Neuronal stem cell (in vitro differentiated cells): ENCODE measurements at regions not wholly inside any gene's neighbourhood (a gene's known extent, or its start where the extent isn't known, plus 50 kb on each side); places are given as distances from the start of the nearest gene placed in this dataset.

Experiments used
- DNase-seq: peaks from one replicate; pipeline ENCODE4 v3.0.0-alpha.2; 2013; ENCODE audit warnings: low spot score
- H2AFZ ChIP-seq: one replicate; pipeline ENCODE4 v1.6.1; 2013; ENCODE audit warnings: mild to moderate bottlenecking, low read length, inconsistent platforms
- H2AK5ac ChIP-seq: 2 replicates; pipeline ENCODE4 v1.6.1; 2013; ENCODE audit warnings: low read depth, mild to moderate bottlenecking, inconsistent platforms, low read length, moderate library complexity, mixed read lengths
- H2BK120ac ChIP-seq: 2 replicates; pipeline ENCODE4 v1.6.1; 2013; ENCODE audit warnings: low read depth, mild to moderate bottlenecking, inconsistent platforms, low read length, moderate library complexity, mixed read lengths
- H2BK12ac ChIP-seq: one replicate; pipeline ENCODE4 v1.6.1; 2013; ENCODE audit warnings: low read length, inconsistent platforms
- H2BK15ac ChIP-seq: 2 replicates; pipeline ENCODE4 v1.6.1; 2013; ENCODE audit warnings: mild to moderate bottlenecking, low read length, inconsistent platforms, mixed read lengths
- H2BK5ac ChIP-seq: one replicate; pipeline ENCODE4 v1.6.1; 2013; ENCODE audit warnings: inconsistent platforms, mild to moderate bottlenecking, low read length, moderate library complexity
- H3K14ac ChIP-seq: one replicate; pipeline ENCODE4 v1.6.1; 2013; ENCODE audit warnings: low read length, inconsistent platforms
- H3K18ac ChIP-seq: 2 replicates; pipeline ENCODE4 v1.6.1; 2013; ENCODE audit warnings: low read length, inconsistent platforms
- H3K23ac ChIP-seq: 2 replicates; pipeline ENCODE4 v1.6.1; 2013; ENCODE audit warnings: low read depth, mild to moderate bottlenecking, mixed read lengths, low read length, inconsistent platforms; ENCODE audit not compliant: poor library complexity
- H3K27ac ChIP-seq: replicated peaks from 3 replicates; pipeline ENCODE4 v1.5.1; 2013; ENCODE audit warnings: low read length, inconsistent platforms
- H3K27me3 ChIP-seq, 3 experiments: 2 replicates each; pipeline ENCODE4 v1.6.1; 2013; ENCODE audit warnings: low read length in 3 of 3, mild to moderate bottlenecking in 2 of 3, inconsistent platforms in 1 of 3, low read depth in 1 of 3, mixed read lengths in 1 of 3, moderate library complexity in 1 of 3; ENCODE audit not compliant: control insufficient read depth in 3 of 3, insufficient read depth in 3 of 3
- H3K36me3 ChIP-seq, 2 donors: replicated peaks in 1 of 2; 2 replicates each; pipeline ENCODE4 v1.6.1; 2013; ENCODE audit warnings: low read length in 2 of 2; ENCODE audit not compliant: control insufficient read depth in 2 of 2, insufficient read depth in 2 of 2
- H3K4ac ChIP-seq: 2 replicates; pipeline ENCODE4 v1.6.1; 2013; ENCODE audit warnings: inconsistent platforms, mild to moderate bottlenecking, low read length, moderate library complexity
- H3K4me1 ChIP-seq, 2 donors: 1 replicate in 1 of 2; 2 replicates in 1 of 2; pipeline ENCODE4 v1.6.1; 2013; ENCODE audit warnings: low read length in 2 of 2, low read depth in 1 of 2; ENCODE audit not compliant: control insufficient read depth in 2 of 2, insufficient read depth in 1 of 2
- H3K4me2 ChIP-seq: one replicate; pipeline ENCODE4 v1.6.1; 2013; ENCODE audit warnings: mild to moderate bottlenecking, low read length, inconsistent platforms; ENCODE audit not compliant: insufficient read depth, poor library complexity, severe bottlenecking
- H3K4me3 ChIP-seq, 2 donors: 2 replicates each; pipeline ENCODE4 v1.5.1; 2013; ENCODE audit warnings: low read length in 2 of 2, mild to moderate bottlenecking in 2 of 2, inconsistent platforms in 1 of 2, moderate library complexity in 1 of 2
- H3K79me1 ChIP-seq: one replicate; pipeline ENCODE4 v1.6.1; 2013; ENCODE audit warnings: low read depth, mild to moderate bottlenecking, inconsistent platforms, low read length, moderate library complexity
- H3K9ac ChIP-seq: one replicate; pipeline ENCODE4 v1.6.1; 2013; ENCODE audit warnings: mild to moderate bottlenecking, low read depth, low read length, inconsistent platforms; ENCODE audit not compliant: poor library complexity
- H3K9me3 ChIP-seq, 2 donors: replicated peaks in 1 of 2; 2 replicates each; pipeline versions ENCODE3 to v1.6.1; 2013; ENCODE audit warnings: low read length in 2 of 2, mild to moderate bottlenecking in 2 of 2, inconsistent platforms in 1 of 2, low read depth in 1 of 2, mixed read lengths in 1 of 2, moderate library complexity in 1 of 2; ENCODE audit not compliant: control insufficient read depth in 2 of 2, insufficient read depth in 1 of 2
- H4K8ac ChIP-seq: one replicate; pipeline ENCODE4 v1.6.1; 2013; ENCODE audit warnings: low read depth, mild to moderate bottlenecking, inconsistent platforms, low read length, moderate library complexity
- H4K91ac ChIP-seq: one replicate; pipeline ENCODE4 v1.6.1; 2013; ENCODE audit warnings: low read length, low read depth, mild to moderate bottlenecking, inconsistent platforms; ENCODE audit not compliant: poor library complexity
- WGBS, 2 donors: extraction: QIAGEN DNeasy Blood & Tissue Kit; methylation state at CpG; one replicate each; pipeline ENCODE4 v1.1.7; 2013; ENCODE audit warnings: missing lambda C conversion rate in 2 of 2, mixed read lengths in 1 of 2; ENCODE audit not compliant: insufficient read length in 2 of 2, insufficient replicate concordance in 1 of 2; ENCODE audit errors: extremely low coverage in 2 of 2; 5-methylcytosine and 5-hydroxymethylcytosine counted together

GRCh38 chr16:60230666-60231065 lies 1496.5 kb upstream of the GOT2 start:
- Histone ChIP-seq H2AFZ (no peak overlapping the region), H2BK12ac (no peak overlapping the region), H2BK120ac (no peak overlapping the region), H3K4ac (no peak overlapping the region), H3K14ac (no peak overlapping the region), H2BK15ac (no peak overlapping the region), H3K79me1 (no peaks in the 10 kb centered on the region), H4K8ac (no peak overlapping the region), H3K23ac (no peak overlapping the region), H3K4me3 (no peak overlapping the region), H3K36me3 (no peaks in the 10 kb centered on the region), H3K4me2 (no peak overlapping the region), H3K9ac (no peak overlapping the region), H3K9me3 (no peaks in the 10 kb centered on the region), H2AK5ac (no peak overlapping the region), H3K4me1 (no peaks in the 10 kb centered on the region), H3K18ac (no peak overlapping the region), H4K91ac (no peak overlapping the region), H2BK5ac (no peak overlapping the region), H3K27ac (no peak overlapping the region), H3K27me3 (no peaks in the 10 kb centered on the region)
- no CpG with 5 or more reads among the region's 4 CpGs for WGBS, 2 donors
- DNase-seq, result no peak

GRCh38 chr16:60225541-60225940 lies 1491.4 kb upstream of the GOT2 start:
- Histone ChIP-seq H3K4me3 (no peak overlapping the region), H3K4ac (no peak overlapping the region), H3K18ac (no peak overlapping the region), H2AK5ac (no peak overlapping the region), H3K9me3 (no peaks in the 10 kb centered on the region), H2BK15ac (no peak overlapping the region), H3K27ac (no peak overlapping the region), H4K91ac (no peak overlapping the region), H3K27me3 (no peaks in the 10 kb centered on the region), H2BK12ac (no peak overlapping the region), H3K36me3 (no peaks in the 10 kb centered on the region), H3K4me1 (peaks cover 0 to 1% of the 10 kb centered on the region in 2 donors), H3K14ac (no peak overlapping the region), H3K23ac (no peak overlapping the region), H3K79me1 (no peaks in the 10 kb centered on the region), H3K4me2 (no peak overlapping the region), H2BK5ac (no peak overlapping the region), H4K8ac (no peak overlapping the region), H2BK120ac (no peak overlapping the region), H3K9ac (no peak overlapping the region), H2AFZ (no peak overlapping the region)
- WGBS, 2 donors, result no CpG with 5 or more reads among the region's 2 CpGs
- DNase-seq, result no peak

GRCh38 chr16:60217787-60218186 lies 1483.7 kb upstream of the GOT2 start:
- Histone ChIP-seq H3K4me3 (no peak overlapping the region), H4K8ac (no peak overlapping the region), H3K4ac (no peak overlapping the region), H3K36me3 (no peaks in the 10 kb centered on the region), H2BK15ac (no peak overlapping the region), H3K9me3 (peaks cover 0 to 3% of the 10 kb centered on the region in 2 donors), H3K27me3 (no peaks in the 10 kb centered on the region), H2BK12ac (no peak overlapping the region), H4K91ac (no peak overlapping the region), H2BK120ac (no peak overlapping the region), H3K9ac (no peak overlapping the region), H3K4me2 (no peak overlapping the region), H3K14ac (no peak overlapping the region), H3K79me1 (no peaks in the 10 kb centered on the region), H3K4me1 (no peaks in the 10 kb centered on the region), H2BK5ac (no peak overlapping the region), H2AK5ac (no peak overlapping the region), H3K18ac (peak overlapping the region; percentile 3), H2AFZ (no peak overlapping the region), H3K27ac (no peak overlapping the region), H3K23ac (no peak overlapping the region)
- DNase-seq, result no peak
- WGBS, 2 donors, result no CpG with 5 or more reads among the region's 7 CpGs

- H2BK120ac ChIP-seq, result no peak overlapping the region
- H3K4me3 ChIP-seq, result no peak overlapping the region
- no peaks in the 10 kb centered on the region for H3K79me1 ChIP-seq
- H2BK5ac ChIP-seq, result no peak overlapping the region
- DNase-seq, result no peak
- no peak overlapping the region for H3K27ac ChIP-seq
- no peak overlapping the region for H3K18ac ChIP-seq
- H3K36me3 ChIP-seq, result no peaks in the 10 kb centered on the region
- no CpG with 5 or more reads among the region's 1 CpG for WGBS, 2 donors
- no peak overlapping the region for H3K4ac ChIP-seq
- no peak overlapping the region for H3K14ac ChIP-seq
- H2BK12ac ChIP-seq, result no peak overlapping the region
- H3K9me3 ChIP-seq, result no peaks in the 10 kb centered on the region
- H2AFZ ChIP-seq, result no peak overlapping the region
- H3K23ac ChIP-seq, result no peak overlapping the region
- H2BK15ac ChIP-seq, result no peak overlapping the region
- no peak overlapping the region for H4K91ac ChIP-seq
- no peaks in the 10 kb centered on the region for H3K27me3 ChIP-seq
- no peak overlapping the region for H3K4me2 ChIP-seq
- H3K4me1 ChIP-seq, result no peaks in the 10 kb centered on the region
- no peak overlapping the region for H2AK5ac ChIP-seq
- H3K9ac ChIP-seq, result no peak overlapping the region
- H4K8ac ChIP-seq, result no peak overlapping the region
Measured at GRCh38 chr16:60214311-60214710, 1480.2 kb upstream of the GOT2 start.
